Endothelial cell (in vitro differentiated cells): ENCODE measurements at regions not wholly inside any gene's neighbourhood (a gene's known extent, or its start where the extent isn't known, plus 50 kb on each side); places are given as distances from the start of the nearest gene placed in this dataset.

Experiments used
- DNase-seq: peaks from one replicate; pipeline ENCODE4 v3.0.0; 2021; ENCODE audit warnings: low spot score
- H3K27ac Mint-ChIP-seq: one replicate; pipeline ENCODE4 v1.8.0; 2021; ENCODE audit warnings: mixed read lengths, inconsistent platforms; ENCODE audit not compliant: unreplicated experiment
- H3K27me3 Mint-ChIP-seq: one replicate; pipeline ENCODE4 v1.8.0; 2021; ENCODE audit warnings: mild to moderate bottlenecking, moderate library complexity, mixed read lengths, inconsistent platforms; ENCODE audit not compliant: unreplicated experiment
- H3K36me3 Mint-ChIP-seq: one replicate; pipeline ENCODE4 v1.8.0; 2021; ENCODE audit warnings: mild to moderate bottlenecking, low read depth, mixed read lengths, inconsistent platforms; ENCODE audit not compliant: unreplicated experiment
- H3K4me1 Mint-ChIP-seq: one replicate; pipeline ENCODE4 v1.8.0; 2021; ENCODE audit warnings: mild to moderate bottlenecking, mixed read lengths, inconsistent platforms; ENCODE audit not compliant: unreplicated experiment
- H3K4me3 Mint-ChIP-seq: one replicate; pipeline ENCODE4 v1.8.0; 2021; ENCODE audit warnings: mild to moderate bottlenecking, mixed read lengths, inconsistent platforms; ENCODE audit not compliant: unreplicated experiment
- H3K9me3 Mint-ChIP-seq: one replicate; pipeline ENCODE4 v1.8.0; 2021; ENCODE audit warnings: mixed read lengths, inconsistent platforms; ENCODE audit not compliant: unreplicated experiment
- TF ChIP-seq, protein P1 (sequence below): fragments of 200-600 bp; sonication (generic); IDR thresholded peaks from one replicate; pipeline ENCODE4 v1.5.0; 2021; ENCODE audit warnings: antibody characterized with exemption; ENCODE audit not compliant: unreplicated experiment

DNA sequence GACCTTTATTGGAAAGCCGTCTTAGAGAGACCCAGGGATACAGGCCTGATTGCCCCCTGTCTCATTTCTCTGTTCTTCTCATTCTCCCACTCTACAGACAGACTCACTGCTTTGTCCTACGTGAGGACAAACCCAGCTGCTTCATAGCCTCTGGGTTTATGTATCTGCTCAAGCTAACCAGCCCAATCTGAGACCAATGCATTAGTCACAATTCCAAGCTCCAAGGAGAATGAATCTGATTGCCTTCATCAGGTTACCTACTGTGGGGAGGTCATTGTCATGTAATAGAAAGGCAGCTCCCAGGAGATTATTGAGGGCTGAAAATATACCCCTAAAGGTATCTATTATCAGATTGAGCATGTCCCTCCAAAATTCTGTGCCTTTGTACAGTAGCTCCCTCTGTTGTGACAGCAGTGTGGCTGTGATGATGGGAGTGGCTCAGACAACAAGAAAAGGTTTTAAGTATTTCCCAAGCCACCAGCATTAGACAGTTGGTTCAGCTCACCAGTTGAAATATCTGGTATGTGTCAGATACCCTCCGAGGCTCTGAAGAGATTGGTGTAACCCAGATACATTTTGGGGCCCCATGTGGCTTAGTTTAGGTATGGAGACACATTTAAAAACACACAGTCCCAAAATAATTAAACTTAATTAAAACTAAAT, 123.1 kb upstream of the EEPD1 start:
- Mint-ChIP-seq H3K27me3 (peaks cover 11% of the 10 kb centered on the region), H3K36me3 (no peaks in the 10 kb centered on the region), H3K27ac (peak overlapping the region; percentile 82), H3K9me3 (no peaks in the 10 kb centered on the region), H3K4me3 (no peak overlapping the region), H3K4me1 (peaks cover 38% of the 10 kb centered on the region)
- no peak for DNase-seq
- TF ChIP-seq, protein P1, sequence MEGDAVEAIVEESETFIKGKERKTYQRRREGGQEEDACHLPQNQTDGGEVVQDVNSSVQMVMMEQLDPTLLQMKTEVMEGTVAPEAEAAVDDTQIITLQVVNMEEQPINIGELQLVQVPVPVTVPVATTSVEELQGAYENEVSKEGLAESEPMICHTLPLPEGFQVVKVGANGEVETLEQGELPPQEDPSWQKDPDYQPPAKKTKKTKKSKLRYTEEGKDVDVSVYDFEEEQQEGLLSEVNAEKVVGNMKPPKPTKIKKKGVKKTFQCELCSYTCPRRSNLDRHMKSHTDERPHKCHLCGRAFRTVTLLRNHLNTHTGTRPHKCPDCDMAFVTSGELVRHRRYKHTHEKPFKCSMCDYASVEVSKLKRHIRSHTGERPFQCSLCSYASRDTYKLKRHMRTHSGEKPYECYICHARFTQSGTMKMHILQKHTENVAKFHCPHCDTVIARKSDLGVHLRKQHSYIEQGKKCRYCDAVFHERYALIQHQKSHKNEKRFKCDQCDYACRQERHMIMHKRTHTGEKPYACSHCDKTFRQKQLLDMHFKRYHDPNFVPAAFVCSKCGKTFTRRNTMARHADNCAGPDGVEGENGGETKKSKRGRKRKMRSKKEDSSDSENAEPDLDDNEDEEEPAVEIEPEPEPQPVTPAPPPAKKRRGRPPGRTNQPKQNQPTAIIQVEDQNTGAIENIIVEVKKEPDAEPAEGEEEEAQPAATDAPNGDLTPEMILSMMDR: no peak

DNA sequence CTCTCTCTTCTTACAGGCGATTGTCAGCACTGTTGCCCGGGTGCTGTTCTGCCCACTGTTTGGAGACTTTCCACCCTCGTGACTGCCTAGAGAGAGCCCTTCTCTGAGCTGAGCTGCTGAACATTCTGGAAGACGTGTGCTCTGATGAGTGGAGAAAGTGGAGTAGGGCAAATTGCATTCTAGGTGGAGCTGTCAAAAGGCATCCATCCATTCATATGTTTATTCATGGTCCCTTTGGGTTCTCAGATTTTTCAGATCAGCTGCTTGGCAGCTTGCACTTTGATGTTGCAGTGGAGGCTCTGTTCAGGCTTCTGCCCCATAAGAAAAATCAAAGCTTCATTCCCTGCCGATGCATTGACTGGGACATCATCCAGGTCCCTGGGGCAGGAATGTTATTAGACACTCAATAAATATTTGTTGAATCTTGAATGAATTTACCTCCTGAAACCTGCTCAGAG, 120.7 kb upstream of the EEPD1 start:
- Mint-ChIP-seq H3K4me1 (peaks cover 41% of the 10 kb centered on the region), H3K27me3 (peaks cover 17% of the 10 kb centered on the region), H3K4me3 (no peak overlapping the region), H3K27ac (no peak overlapping the region), H3K36me3 (no peaks in the 10 kb centered on the region), H3K9me3 (no peaks in the 10 kb centered on the region)
- no peak for DNase-seq
- TF ChIP-seq, protein P1: no peak

DNA sequence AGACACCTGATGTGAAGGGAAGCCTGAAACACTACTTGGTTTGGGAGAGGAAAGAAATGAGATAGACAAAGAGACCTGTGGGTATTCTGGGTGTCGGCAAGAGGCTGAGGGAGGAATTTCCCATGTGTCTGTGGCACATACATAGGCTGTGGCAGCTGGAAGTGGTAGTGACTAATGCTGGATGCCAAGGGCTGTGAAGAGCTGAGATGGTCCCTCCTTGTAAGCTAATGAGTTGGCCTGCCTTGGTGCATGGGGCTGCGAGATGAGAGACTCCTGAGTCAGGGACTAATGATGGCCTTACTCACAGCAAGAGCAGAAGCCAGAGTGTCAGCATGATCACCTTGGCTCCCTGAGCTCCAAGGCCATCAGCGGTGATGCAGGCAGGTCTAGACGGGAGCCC, 119.0 kb upstream of the EEPD1 start:
- peaks cover 47% of the 10 kb centered on the region for H3K4me1 Mint-ChIP-seq
- H3K27ac Mint-ChIP-seq: no peak overlapping the region
- H3K9me3 Mint-ChIP-seq: no peaks in the 10 kb centered on the region
- TF ChIP-seq, protein P1: no peak
- H3K36me3 Mint-ChIP-seq: no peaks in the 10 kb centered on the region
- peaks cover 17% of the 10 kb centered on the region for H3K27me3 Mint-ChIP-seq
- no peak overlapping the region for H3K4me3 Mint-ChIP-seq
- DNase-seq: no peak

DNA sequence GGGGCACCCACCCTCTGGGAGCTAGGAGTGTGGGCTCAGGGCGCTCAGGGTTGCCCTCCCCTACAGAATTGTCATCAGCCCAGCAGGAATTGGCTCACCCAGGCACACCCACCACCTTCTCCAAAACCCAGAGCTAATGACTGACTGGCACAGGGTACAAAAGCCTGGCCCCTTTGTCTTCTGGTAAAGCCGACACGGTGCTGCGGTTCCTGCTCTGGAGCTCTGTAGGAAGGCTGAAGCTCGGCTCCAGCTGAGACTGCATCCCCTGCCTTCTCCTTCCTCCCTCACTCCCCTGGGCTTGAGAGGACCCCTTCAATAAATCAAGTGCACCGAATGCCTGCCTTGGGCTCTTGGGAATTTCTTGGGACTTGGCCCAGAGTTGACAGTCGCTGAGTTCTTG, 117.9 kb upstream of the EEPD1 start:
- H3K9me3 Mint-ChIP-seq: no peaks in the 10 kb centered on the region
- TF ChIP-seq, protein P1: no peak
- H3K36me3 Mint-ChIP-seq: no peaks in the 10 kb centered on the region
- no peak overlapping the region for H3K27ac Mint-ChIP-seq
- peaks cover 47% of the 10 kb centered on the region for H3K4me1 Mint-ChIP-seq
- peaks cover 17% of the 10 kb centered on the region for H3K27me3 Mint-ChIP-seq
- DNase-seq: no peak
- H3K4me3 Mint-ChIP-seq: no peak overlapping the region

DNA sequence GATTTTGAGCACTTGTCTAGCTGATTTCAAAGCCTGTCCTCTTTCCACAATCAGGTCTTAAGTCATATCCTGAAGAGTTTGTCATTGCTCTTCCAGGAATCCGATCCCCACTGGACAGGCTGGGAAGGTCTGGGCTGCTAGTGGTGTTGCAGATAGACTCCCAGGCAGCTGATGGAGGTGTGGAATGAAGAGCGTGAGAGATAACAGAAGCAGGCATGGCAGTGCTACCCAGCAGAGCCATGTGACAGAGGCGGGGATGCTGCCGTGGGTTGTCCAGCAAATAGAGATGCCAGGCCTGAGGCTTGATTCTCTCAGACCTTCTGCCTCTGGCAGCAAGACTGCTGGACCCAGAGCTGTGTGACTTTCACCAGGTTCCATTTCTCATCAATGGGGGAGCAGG, 116.5 kb upstream of the EEPD1 start:
- Mint-ChIP-seq H3K9me3 (no peaks in the 10 kb centered on the region), H3K4me3 (no peak overlapping the region), H3K36me3 (no peaks in the 10 kb centered on the region), H3K4me1 (peaks cover 46% of the 10 kb centered on the region), H3K27me3 (peaks cover 20% of the 10 kb centered on the region), H3K27ac (peak overlapping the region; percentile 96)
- no peak for DNase-seq
- TF ChIP-seq, protein P1: no peak
